ENCODE measurements at regions not wholly inside any gene's neighbourhood (a gene's known extent, or its start where the extent isn't known, plus 50 kb on each side); places are given as distances from the start of the nearest gene placed in this dataset.

DNA sequence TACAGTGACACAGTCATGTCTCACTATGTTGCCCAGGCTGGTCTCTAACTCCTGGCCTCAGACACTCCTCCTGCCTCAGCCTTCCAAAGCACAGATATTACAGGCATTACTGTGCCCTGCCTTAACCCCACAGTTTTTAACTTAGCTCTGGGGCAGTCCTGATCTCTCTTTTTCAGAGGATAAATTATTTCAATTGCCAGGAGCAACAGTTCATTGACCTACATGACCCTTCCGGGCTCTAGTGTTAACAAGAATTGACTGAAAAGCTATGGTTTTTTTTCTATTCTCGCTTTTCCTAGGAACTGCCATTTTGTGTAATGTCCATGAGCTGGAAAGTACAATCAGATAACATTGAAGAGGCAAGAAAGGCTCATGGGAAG lies 92.8 kb downstream of the HNRNPLL start:
- TF ChIP-seq CTCF (conservative IDR thresholded peaks at IDR 0.05; ENCODE audit: low read depth, low read length) = no peak
- no peak overlapping the region for H3K4me3 ChIP-seq (ENCODE audit: low read length)
- no peak for DNase-seq (ENCODE audit: low read depth)

DNA sequence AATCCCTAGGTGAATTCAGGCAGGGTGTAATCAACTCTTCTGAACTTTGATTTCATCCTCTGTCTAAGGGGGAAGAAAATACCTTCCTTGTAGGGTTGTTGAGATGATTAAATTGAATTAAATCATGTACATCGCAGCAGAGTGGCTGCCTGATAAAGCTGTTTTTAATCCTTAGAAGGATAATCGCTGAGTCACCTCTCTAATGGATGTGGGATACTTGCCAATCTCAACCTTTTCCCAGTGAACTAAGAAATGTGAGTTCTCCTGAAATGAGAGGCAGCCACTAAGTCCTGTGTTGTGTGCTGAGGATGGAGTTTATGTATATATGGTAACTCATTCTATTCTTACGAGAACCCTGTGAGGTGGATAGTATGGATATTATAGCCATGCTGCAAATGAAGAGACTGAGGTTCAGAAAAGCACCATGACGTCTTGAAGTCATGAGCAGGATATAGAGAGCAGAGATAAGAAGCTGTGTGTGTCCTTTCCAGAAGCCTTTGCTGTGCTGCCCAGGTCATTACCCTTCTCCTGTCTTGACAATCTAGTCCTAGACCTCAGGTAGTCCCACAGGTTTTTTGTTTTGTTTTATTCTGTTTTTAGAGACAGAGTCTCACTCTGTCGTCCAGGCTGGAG lies 93.3 kb downstream of the HNRNPLL start:
- H3K4me3 ChIP-seq (ENCODE audit: low read length) = no peak overlapping the region
- TF ChIP-seq CTCF (conservative IDR thresholded peaks at IDR 0.05; ENCODE audit: low read depth, low read length) = no peak
- DNase-seq (ENCODE audit: low read depth) = peak; percentile 91

GRCh38 chr2:38508311-38509039 lies 94.3 kb downstream of the HNRNPLL start:
- H3K4me3 ChIP-seq (ENCODE audit: low read length) = no peak overlapping the region
- peak; percentile 41 for TF ChIP-seq CTCF (conservative IDR thresholded peaks at IDR 0.05; ENCODE audit: low read depth, low read length)
- DNase-seq (ENCODE audit: low read depth) = peak; percentile 59

DNA sequence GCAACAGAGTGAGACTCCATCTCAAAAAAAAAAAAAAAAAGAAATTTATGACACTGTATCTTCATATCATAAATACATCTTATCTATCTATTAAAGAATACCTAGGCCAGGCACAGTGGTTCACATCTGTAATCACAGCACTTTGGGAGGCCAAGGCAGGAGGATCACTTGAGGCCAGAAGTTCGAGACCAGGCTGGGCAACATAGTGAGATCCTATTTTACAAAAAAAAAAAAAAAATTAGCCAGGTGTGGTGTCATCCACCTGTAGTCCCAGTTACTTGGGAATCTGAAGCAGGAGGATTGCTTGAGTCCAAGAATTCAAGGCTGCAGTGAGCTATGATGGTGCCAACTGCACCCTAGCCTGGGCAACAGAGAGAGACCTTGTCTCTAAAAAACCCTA lies 95.0 kb downstream of the HNRNPLL start:
- no peak for TF ChIP-seq CTCF (conservative IDR thresholded peaks at IDR 0.05; ENCODE audit: low read depth, low read length)
- no peak overlapping the region for H3K4me3 ChIP-seq (ENCODE audit: low read length)
- no peak for DNase-seq (ENCODE audit: low read depth)

DNA sequence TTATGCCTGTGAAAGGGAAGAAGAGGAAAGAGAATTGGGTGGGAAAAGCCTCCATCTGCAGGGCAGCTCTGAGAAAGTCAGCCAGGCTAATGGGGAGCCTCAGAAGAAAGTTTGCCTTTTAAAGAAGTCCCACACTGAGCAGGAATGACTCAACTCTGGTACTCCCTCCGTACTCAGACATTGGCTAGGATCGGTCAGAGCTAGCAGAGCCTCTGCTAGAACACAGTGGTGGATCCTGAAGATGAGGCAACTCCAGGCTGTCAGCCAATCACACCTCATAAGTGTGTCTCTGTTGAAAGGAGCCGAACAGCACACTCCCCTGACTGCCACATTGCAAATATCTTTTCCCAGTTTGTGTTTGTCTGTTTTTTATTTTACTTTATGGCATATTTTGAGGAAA lies 96.9 kb downstream of the HNRNPLL start:
- TF ChIP-seq CTCF (conservative IDR thresholded peaks at IDR 0.05; ENCODE audit: low read depth, low read length) = no peak
- no peak for DNase-seq (ENCODE audit: low read depth)
- no peak overlapping the region for H3K4me3 ChIP-seq (ENCODE audit: low read length)

DNA sequence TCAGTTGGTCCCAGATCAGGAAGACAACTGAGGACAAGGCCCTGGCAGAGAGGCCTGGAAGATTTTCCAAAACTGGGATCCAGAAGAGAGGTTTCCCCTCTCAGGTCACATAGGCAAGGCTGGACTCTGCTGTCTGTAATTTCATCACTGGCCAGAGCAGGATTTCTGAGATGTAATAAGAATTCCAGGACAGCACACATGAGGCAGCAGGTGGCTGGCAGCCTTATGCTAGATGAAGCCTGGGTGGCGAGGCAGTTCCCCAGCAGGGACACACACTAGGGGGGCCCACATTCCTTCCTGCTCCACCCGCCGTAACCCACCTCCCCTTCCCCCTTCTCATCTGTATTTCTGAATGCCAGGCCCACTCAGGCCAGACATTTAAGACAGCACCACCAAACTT lies 98.6 kb downstream of the HNRNPLL start:
- DNase-seq (ENCODE audit: low read depth) = no peak
- H3K4me3 ChIP-seq (ENCODE audit: low read length) = no peak overlapping the region
- TF ChIP-seq CTCF (conservative IDR thresholded peaks at IDR 0.05; ENCODE audit: low read depth, low read length) = no peak

GRCh38 chr2:38502107-38502506 lies 100.6 kb downstream of the HNRNPLL start:
- H3K4me3 ChIP-seq (ENCODE audit: low read length) = no peak overlapping the region
- no peak for DNase-seq (ENCODE audit: low read depth)
- no peak for TF ChIP-seq CTCF (conservative IDR thresholded peaks at IDR 0.05; ENCODE audit: low read depth, low read length)

Measured in retinal pigment epithelial cell (primary cell).